ENCODE measurements at regions not wholly inside any gene's neighbourhood (a gene's known extent, or its start where the extent isn't known, plus 50 kb on each side); places are given as distances from the start of the nearest gene placed in this dataset.

DNA sequence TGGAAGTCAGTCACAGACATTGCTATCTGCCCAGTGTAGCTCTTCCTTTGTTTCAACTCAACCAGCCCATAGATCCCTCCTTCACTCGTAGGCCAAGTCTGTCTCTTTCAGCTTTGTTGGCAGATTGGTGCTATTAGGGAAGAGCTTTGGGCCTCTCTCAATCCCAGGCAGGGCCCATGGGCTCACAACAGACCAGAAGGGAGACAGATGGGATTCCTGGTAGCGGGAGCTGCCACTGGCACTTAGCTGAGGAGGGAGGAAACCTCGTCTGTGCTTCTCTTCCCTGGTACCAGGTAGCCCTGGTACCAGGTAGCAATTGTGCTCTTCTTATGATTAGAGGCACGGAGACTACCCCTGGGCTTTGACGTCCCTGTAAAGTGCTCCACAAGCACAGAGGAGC lies 592.0 kb downstream of the TYW1 start:
- no peak for DNase-seq (ENCODE audit: low read depth)
- H3K4me3 ChIP-seq (ENCODE audit: low read depth, low read length): no peak overlapping the region
- TF ChIP-seq, protein P1, sequence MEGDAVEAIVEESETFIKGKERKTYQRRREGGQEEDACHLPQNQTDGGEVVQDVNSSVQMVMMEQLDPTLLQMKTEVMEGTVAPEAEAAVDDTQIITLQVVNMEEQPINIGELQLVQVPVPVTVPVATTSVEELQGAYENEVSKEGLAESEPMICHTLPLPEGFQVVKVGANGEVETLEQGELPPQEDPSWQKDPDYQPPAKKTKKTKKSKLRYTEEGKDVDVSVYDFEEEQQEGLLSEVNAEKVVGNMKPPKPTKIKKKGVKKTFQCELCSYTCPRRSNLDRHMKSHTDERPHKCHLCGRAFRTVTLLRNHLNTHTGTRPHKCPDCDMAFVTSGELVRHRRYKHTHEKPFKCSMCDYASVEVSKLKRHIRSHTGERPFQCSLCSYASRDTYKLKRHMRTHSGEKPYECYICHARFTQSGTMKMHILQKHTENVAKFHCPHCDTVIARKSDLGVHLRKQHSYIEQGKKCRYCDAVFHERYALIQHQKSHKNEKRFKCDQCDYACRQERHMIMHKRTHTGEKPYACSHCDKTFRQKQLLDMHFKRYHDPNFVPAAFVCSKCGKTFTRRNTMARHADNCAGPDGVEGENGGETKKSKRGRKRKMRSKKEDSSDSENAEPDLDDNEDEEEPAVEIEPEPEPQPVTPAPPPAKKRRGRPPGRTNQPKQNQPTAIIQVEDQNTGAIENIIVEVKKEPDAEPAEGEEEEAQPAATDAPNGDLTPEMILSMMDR (IDR thresholded peaks at IDR 0.05; ENCODE audit: insufficient read depth, low read depth, low read length, missing control alignments): no peak

DNA sequence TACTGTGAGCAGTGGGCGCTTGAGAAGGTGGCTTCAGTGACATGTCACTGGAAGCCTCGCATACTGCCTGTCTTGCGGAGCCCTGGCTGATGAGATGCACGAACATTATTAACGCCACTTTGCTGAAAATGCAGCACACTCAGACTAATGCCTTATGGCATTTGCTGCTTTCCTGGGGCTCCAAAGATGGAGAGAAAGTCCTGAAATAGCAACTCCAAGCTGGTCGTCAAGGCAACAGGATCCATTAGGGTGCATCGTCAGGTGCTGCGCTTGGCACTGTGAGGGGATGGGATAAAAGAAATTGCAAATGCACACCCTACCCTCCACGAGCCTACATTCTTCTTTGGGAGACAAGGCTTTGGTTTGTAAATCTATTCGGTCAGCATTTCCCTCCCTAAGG lies 592.5 kb downstream of the TYW1 start:
- no peak overlapping the region for H3K4me3 ChIP-seq (ENCODE audit: low read depth, low read length)
- TF ChIP-seq, protein P1 (IDR thresholded peaks at IDR 0.05; ENCODE audit: insufficient read depth, low read depth, low read length, missing control alignments): no peak

DNA sequence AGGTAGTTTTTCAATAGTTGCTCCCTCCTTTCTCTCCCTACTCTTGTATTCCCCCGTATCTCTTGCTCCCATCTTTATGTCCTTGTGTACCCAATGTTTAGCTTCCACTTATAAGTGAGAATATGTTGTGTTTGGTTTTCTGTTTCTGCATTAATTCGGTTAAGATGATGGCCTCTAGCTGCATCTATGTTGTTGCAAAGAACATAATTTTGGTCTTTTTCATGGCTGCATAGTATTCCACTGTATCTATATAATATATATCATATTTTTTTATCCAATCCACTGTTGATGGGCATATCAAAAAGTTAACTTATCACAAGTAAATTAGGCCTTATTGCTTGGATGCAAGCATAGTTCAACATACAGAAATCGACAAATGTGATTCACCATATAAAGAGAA lies 594.0 kb downstream of the TYW1 start:
- no peak overlapping the region for H3K4me3 ChIP-seq (ENCODE audit: low read depth, low read length)
- TF ChIP-seq, protein P1 (IDR thresholded peaks at IDR 0.05; ENCODE audit: insufficient read depth, low read depth, low read length, missing control alignments): no peak
- no peak for DNase-seq (ENCODE audit: low read depth)

More for the DNA sequence above, 592.5 kb downstream of the TYW1 start:
- no peak for DNase-seq (ENCODE audit: low read depth)

DNA sequence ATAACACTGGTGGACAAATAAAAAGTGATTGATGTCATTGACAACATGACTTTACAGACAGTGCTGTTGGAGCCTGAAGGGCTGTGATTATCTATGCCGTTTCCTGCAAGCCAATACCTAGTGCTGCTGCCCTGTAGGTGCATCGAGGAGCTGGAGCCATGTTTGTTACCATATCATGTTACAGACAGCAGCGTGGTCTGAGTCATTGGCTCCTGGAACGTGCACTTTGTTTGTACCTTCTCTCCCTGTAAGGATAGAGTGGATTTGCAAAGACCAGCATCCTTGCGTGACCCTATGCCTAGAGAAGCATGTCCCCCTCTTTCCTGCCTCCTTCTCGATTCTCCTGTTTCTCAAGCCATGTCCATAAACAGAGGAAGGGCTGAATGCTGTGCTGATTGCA lies 597.2 kb downstream of the TYW1 start:
- TF ChIP-seq, protein P1 (IDR thresholded peaks at IDR 0.05; ENCODE audit: insufficient read depth, low read depth, low read length, missing control alignments): no peak
- H3K4me3 ChIP-seq (ENCODE audit: low read depth, low read length): no peak overlapping the region
- no peak for DNase-seq (ENCODE audit: low read depth)

DNA sequence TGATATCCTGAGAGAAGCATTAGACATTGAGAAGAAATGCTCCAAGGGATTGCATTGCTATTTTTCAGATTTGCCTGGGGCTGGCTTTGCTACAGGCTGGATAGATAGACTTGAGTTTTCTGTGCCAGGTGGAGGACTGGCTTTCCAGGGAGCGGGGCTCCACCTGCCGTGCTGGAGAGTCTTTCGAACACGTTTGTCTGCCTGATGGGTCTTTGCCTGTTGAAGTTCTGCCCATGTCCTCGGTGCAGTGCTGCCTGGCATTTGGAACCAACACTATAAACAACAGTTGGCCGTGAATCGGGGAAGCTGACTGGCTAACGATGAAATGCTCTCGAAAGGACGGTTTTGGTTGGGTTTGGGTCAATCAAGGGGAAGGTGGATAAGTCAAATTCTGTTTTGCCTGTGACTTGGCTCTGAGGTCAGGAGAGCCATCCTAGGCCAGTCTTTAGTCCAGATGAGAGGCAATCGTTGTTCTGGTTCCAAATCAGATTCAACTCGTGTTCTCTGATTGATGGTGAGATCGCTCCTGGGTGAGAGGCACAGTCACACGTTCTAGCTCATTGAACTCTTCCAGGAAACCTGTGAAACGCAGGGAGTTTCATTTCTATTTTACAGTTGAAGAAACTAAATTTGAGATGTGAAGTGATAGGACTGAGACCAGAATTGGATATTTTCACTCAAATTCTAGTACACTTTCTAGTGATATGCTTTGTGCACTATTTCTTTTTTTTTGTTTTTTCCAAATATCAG lies 599.0 kb downstream of the TYW1 start:
- no peak overlapping the region for H3K4me3 ChIP-seq (ENCODE audit: low read depth, low read length)
- TF ChIP-seq, protein P1 (IDR thresholded peaks at IDR 0.05; ENCODE audit: insufficient read depth, low read depth, low read length, missing control alignments): no peak
- DNase-seq (ENCODE audit: low read depth): no peak

DNA sequence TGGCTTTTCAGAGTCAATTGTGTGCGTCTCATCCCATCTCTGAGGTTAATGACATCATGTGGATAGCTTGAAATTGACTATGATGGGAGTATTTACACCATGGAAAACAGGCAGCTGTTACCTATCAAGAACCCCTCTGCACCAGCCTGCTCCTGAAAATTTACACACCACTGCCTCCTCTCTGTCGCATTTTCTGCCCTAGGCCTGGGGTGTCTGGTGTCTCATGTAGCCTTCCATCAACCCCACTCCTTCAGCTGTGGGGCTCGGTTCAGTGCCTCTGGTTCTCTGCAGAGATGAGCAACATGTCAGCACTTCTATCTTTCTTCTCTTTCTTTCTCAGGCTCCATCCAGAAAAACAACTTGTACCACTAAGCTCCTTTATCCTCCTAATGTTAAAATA lies 600.5 kb downstream of the TYW1 start:
- no peak overlapping the region for H3K4me3 ChIP-seq (ENCODE audit: low read depth, low read length)
- no peak for DNase-seq (ENCODE audit: low read depth)
- TF ChIP-seq, protein P1 (IDR thresholded peaks at IDR 0.05; ENCODE audit: insufficient read depth, low read depth, low read length, missing control alignments): no peak

DNA sequence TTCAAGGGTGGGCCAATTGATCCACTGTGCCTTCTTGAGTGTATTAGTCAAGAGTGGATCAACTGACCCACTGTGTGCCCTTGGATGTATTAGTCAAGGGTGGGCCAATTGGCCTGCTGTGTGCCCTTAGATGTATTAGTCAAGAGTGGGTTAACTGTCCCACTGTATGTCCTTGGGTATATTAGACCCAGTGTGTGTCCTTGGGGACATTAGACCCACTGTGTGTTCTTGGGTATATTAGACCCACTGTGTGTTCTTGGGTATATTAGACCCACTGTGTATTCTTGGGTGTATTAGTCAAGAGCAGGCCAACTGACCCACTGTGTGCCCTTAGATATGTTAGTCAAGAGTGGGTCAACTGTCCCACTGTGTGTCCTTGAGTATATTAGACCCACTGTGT lies 601.8 kb downstream of the TYW1 start:
- no peak overlapping the region for H3K4me3 ChIP-seq (ENCODE audit: low read depth, low read length)
- TF ChIP-seq, protein P1 (IDR thresholded peaks at IDR 0.05; ENCODE audit: insufficient read depth, low read depth, low read length, missing control alignments): no peak
- no peak for DNase-seq (ENCODE audit: low read depth)

All from GM12865 (cell line).